Germinal center (tissue), 1 donor: ENCODE measurements at regions not wholly inside any gene's neighbourhood (a gene's known extent, or its start where the extent isn't known, plus 50 kb on each side); places are given as distances from the start of the nearest gene placed in this dataset.
A peak's percentile ranks its signal among the peaks of the same experiment; 100 is the strongest.

Experiments
- DNase-seq: peaks from one replicate; pipeline ENCODE4 v3.0.0; 2012; ENCODE audit warnings: mixed read lengths, low spot score

GRCh38 chr7:106196460-106197021, 84.4 kb upstream of the SYPL1 start:
- DNase-seq: no peak

GRCh38 chr7:106193661-106194060, 81.5 kb upstream of the SYPL1 start:
- no peak for DNase-seq

GRCh38 chr7:106190589-106191330, 78.6 kb upstream of the SYPL1 start:
- DNase-seq: no peak

- DNase-seq: no peak
Measured at GRCh38 chr7:106187613-106188350, 75.7 kb upstream of the SYPL1 start.

GRCh38 chr7:106185719-106186118, 73.6 kb upstream of the SYPL1 start:
- no peak for DNase-seq

GRCh38 chr7:106183952-106184351, 71.8 kb upstream of the SYPL1 start:
- DNase-seq: no peak

- no peak for DNase-seq
Measured at GRCh38 chr7:106182904-106183303, 70.8 kb upstream of the SYPL1 start.

- no peak for DNase-seq
Measured at GRCh38 chr7:106181658-106182265, 69.7 kb upstream of the SYPL1 start.

GRCh38 chr7:106180721-106181120, 68.6 kb upstream of the SYPL1 start:
- no peak for DNase-seq

GRCh38 chr7:106179256-106179655, 67.1 kb upstream of the SYPL1 start:
- DNase-seq: no peak

- DNase-seq: no peak
Measured at GRCh38 chr7:106178593-106179134, 66.6 kb upstream of the SYPL1 start.

- peak; percentile 41 for DNase-seq
Measured at GRCh38 chr7:106177738-106178592, 65.9 kb upstream of the SYPL1 start.

GRCh38 chr7:106177300-106177690, 65.2 kb upstream of the SYPL1 start:
- DNase-seq: no peak

GRCh38 chr7:106176414-106177299, 64.5 kb upstream of the SYPL1 start:
- peak; percentile 85 for DNase-seq

- DNase-seq: no peak
Measured at GRCh38 chr7:106175507-106175906, 63.4 kb upstream of the SYPL1 start.

- DNase-seq: no peak
Measured at GRCh38 chr7:106170651-106171050, 58.5 kb upstream of the SYPL1 start.

GRCh38 chr7:106169821-106170610, 57.9 kb upstream of the SYPL1 start:
- no peak for DNase-seq

GRCh38 chr7:106167439-106168136, 55.5 kb upstream of the SYPL1 start:
- DNase-seq: no peak
